C4-2B (cell line): ENCODE measurements at regions not wholly inside any gene's neighbourhood (a gene's known extent, or its start where the extent isn't known, plus 50 kb on each side); places are given as distances from the start of the nearest gene placed in this dataset.

ENCODE experiments used
- CTCF ChIP-seq: fragments of 450-650 bp; conservative IDR thresholded peaks from 2 replicates; pipeline ENCODE4 v1.5.1; 2017; ENCODE audit warnings: mild to moderate bottlenecking
- ZFX ChIP-seq: fragments of 450-650 bp; IDR thresholded peaks from 2 replicates; pipeline ENCODE4 v1.6.1; 2017

DNA sequence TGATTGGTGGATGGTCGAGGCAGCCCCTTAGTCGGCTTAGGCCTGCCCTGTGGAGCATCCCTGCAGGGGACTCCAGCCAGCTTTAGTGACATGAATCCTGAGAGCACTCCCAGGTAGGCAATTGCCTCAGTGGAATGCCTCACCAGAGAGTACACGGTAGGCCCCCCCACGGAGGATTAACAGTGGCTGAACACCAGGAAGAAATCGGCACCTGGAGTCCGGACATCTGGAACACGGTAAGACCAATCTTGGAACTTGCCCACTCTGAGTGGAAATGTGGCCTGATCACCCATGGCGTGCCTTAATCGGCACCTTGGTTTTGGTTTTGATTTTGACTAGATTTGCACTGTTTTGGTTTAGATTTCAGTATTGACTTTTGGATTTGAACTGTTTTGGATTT, 326.2 kb upstream of the NCKAP5 start:
- TF ChIP-seq CTCF, result no peak
- no peak for TF ChIP-seq ZFX
